ENCODE measurements at regions not wholly inside any gene's neighbourhood (a gene's known extent, or its start where the extent isn't known, plus 50 kb on each side); places are given as distances from the start of the nearest gene placed in this dataset.

DNA sequence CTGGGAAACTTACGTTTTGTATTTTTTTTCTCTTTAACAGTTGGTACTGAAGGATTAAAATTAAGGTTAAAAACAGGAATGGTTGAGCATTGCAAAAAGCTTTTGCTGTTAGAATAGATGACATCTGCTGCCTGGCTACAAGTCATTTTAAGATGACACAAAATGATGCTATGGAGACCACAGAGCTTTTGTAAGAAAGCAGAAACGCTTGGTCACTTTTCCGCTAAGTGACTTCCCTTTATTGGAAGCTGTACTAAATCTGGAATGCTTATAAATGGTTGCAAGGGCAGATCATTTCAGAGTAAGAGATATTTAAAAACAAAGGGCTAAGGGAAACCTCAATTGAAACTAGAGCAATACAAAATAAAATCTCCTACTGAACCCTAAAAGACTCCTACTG lies 544.0 kb downstream of the STK39 start:
- no peak for TF ChIP-seq POLR2A (IDR thresholded peaks at IDR 0.05)
- TF ChIP-seq, protein P1, sequence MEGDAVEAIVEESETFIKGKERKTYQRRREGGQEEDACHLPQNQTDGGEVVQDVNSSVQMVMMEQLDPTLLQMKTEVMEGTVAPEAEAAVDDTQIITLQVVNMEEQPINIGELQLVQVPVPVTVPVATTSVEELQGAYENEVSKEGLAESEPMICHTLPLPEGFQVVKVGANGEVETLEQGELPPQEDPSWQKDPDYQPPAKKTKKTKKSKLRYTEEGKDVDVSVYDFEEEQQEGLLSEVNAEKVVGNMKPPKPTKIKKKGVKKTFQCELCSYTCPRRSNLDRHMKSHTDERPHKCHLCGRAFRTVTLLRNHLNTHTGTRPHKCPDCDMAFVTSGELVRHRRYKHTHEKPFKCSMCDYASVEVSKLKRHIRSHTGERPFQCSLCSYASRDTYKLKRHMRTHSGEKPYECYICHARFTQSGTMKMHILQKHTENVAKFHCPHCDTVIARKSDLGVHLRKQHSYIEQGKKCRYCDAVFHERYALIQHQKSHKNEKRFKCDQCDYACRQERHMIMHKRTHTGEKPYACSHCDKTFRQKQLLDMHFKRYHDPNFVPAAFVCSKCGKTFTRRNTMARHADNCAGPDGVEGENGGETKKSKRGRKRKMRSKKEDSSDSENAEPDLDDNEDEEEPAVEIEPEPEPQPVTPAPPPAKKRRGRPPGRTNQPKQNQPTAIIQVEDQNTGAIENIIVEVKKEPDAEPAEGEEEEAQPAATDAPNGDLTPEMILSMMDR (IDR thresholded peaks at IDR 0.05): no peak

All from transverse colon (tissue), 3 donors.